GM13977 (cell line): ENCODE measurements at regions not wholly inside any gene's neighbourhood (a gene's known extent, or its start where the extent isn't known, plus 50 kb on each side); places are given as distances from the start of the nearest gene placed in this dataset.

Experiments
- DNase-seq: peaks from one replicate; pipeline ENCODE4 v3.0.0; 2012; ENCODE audit warnings: low spot score
- CTCF ChIP-seq: IDR thresholded peaks from 2 replicates; pipeline ENCODE4 v1.5.1; 2012; ENCODE audit warnings: mild to moderate bottlenecking, control low read depth; ENCODE audit not compliant: insufficient read depth; ENCODE audit errors: extremely low read depth, missing control alignments
- in situ Hi-C: fragments of 300-500 bp; cut with MboI; formaldehyde crosslinking; loops from one replicate; pipeline ENCODE4 v1.12.0; 2022; ENCODE audit warnings: low sequenced_read_pairs, low pct_unique_long_range_greater_than_20kb, mixed read lengths, inconsistent platforms; ENCODE audit not compliant: unreplicated experiment

DNA sequence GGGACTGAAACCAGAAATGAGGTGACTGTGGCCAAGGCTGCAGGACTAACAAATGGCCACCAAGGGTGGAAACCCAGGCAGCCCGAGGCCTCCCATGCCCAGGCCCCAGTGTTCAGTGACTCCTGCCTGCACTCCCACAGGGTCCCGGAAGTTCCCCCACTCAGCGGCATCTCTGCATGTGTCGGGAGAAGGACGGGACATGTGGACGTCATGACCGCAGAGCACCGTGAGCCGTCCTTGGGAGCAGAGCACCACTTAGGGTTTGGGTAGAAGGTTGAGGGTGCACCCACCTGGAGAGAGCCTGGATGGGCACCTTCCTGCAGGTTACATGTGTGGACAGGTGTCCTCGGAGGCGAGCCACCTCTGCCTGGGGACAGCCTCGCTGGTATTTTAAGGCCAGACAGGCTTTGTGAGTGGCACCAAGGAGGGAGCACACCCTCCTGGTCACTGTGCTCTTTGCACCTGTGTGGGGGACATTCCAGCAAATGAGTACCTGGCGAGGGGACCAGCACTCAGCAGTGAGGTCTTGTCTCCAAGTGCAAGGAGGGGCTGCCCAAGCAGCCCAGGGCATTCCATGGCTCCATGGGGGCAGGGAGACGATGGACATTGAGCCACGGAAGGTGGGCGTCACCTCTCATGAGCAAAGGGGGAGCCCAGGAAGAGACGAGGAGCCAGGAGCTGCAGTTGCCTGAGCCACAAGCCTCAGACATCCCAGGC, 95.3 kb upstream of the TCERG1L start:
- no peak for TF ChIP-seq CTCF
- in situ Hi-C loops = no loop called here
- DNase-seq = no peak

GRCh38 chr10:131418681-131419080, 107.2 kb upstream of the TCERG1L start:
- in situ Hi-C loops = no loop called here
- no peak for DNase-seq
- TF ChIP-seq CTCF = no peak

DNA sequence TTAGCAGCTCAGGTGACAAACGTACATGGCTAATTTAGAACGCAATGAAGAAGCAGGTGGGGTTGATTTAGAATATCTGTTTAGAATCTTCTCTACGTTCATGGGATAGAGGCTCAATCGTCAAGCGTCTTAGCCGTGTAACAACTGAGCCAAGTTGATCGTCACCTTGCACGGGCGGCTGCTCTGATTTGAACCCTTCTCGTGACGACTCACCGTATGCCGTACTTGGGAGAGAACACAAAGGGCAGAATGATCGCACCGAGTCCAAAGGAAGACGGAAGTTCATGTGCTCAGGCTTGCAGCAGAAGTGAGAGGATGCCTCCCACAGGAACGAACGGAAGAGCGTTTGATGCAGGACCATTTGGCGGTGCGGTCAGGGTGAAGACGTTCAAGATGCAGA, 108.3 kb upstream of the TCERG1L start:
- TF ChIP-seq CTCF = no peak
- in situ Hi-C loops = no loop called here
- DNase-seq = no peak

DNA sequence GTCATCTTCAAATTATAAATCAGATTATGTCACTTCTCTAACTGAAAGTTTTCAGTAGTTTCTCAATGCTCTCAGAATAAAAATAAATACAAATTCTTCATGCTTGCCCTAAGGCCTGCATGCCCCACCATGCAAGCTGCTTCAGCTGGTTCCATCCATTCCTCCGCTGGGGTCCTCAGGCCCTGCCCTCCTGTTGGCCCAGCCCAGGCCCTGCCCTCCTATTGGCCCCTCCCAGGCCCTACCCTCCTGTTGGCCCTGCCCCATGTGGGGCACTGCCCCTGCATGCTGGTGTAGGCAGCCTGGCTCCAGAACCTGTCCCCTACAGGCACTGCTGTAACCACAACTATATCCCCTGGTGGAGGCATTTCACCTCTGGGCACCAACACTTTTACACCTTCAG, 109.3 kb upstream of the TCERG1L start:
- no peak for DNase-seq
- in situ Hi-C loops = no loop called here
- no peak for TF ChIP-seq CTCF

DNA sequence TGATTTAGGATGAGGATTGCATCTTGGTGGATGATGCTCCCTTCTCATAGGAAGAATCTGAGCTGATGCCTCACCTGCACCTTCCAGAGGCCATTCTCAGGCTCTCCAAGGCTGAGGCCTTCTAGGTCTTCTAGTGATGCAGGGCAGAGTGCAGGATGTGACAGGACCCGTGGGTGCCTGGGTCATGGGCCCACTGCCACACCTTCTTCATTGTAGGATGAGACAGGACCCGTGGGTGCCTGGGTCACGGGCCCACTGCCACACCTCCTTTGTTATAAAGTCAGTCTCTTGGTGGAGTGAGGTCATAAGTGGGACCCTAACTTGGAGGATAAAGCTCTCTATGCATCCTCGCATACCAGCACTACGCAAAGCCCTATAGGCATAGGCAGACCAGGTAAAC, 109.9 kb upstream of the TCERG1L start:
- in situ Hi-C loops = no loop called here
- DNase-seq = no peak
- TF ChIP-seq CTCF = no peak

DNA sequence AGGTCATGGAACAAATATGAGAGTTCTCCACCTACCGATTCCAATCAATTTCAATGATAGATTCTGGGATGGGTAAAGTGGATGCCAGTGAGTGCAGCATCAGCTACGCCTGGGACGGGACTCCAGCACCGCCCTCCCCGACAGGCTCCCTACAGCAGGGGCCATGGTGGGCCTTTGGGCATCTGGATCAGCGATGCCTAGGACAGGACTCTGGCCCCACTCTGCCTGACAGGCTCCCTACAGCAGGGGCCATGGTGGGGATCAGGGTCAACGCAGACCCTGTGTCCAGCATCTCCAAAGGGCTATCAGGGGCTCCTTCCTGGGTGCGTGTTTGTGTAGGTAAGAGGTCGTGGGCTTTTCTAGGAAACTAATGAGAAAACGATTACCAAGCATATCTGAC, 111.2 kb upstream of the TCERG1L start:
- DNase-seq = no peak
- in situ Hi-C loops = no loop called here
- TF ChIP-seq CTCF = no peak
